Natural killer cell treated with Interleukin-12 subunit alpha and Interleukin-12 subunit beta and Interleukin-15 and Interleukin-18, amount 100 ng/mL, for 72 hours (primary cell): ENCODE measurements at regions not wholly inside any gene's neighbourhood (a gene's known extent, or its start where the extent isn't known, plus 50 kb on each side); places are given as distances from the start of the nearest gene placed in this dataset.

ENCODE experiments used
- ATAC-seq, 2 donors: fragments of 150-1000 bp; cut with Tn5 transposase in 1 of 2; sonication (Bioruptor Pico), chemical (Tn5 transposase) in 1 of 2; 2 replicates each; pipeline ENCODE4 v1.10.0; 2021
- DNase-seq: peaks from one replicate; pipeline ENCODE4 v3.0.0; 2022; ENCODE audit warnings: low spot score
- H3K27ac Mint-ChIP-seq, 2 donors: 1 replicate in 1 of 2; 2 replicates in 1 of 2; pipeline ENCODE4 v1.8.0; 2022; ENCODE audit warnings: mixed read lengths in 2 of 2, mild to moderate bottlenecking in 1 of 2, moderate library complexity in 1 of 2
- H3K27me3 Mint-ChIP-seq, 2 donors: 1 replicate in 1 of 2; 2 replicates in 1 of 2; pipeline ENCODE4 v1.8.0; 2022; ENCODE audit warnings: mixed read lengths in 2 of 2
- H3K36me3 Mint-ChIP-seq: one replicate; pipeline ENCODE4 v1.8.0; 2022; ENCODE audit warnings: mixed read lengths
- H3K4me1 Mint-ChIP-seq, 2 donors: 1 replicate in 1 of 2; 2 replicates in 1 of 2; pipeline ENCODE4 v1.8.0; 2022; ENCODE audit warnings: low read depth in 2 of 2, mixed read lengths in 2 of 2, mild to moderate bottlenecking in 1 of 2
- H3K4me3 Mint-ChIP-seq: one replicate; pipeline ENCODE4 v1.8.0; 2022; ENCODE audit warnings: mixed read lengths
- H3K9me3 Mint-ChIP-seq: 2 replicates; pipeline ENCODE4 v1.8.0; 2022; ENCODE audit warnings: mixed read lengths

DNA sequence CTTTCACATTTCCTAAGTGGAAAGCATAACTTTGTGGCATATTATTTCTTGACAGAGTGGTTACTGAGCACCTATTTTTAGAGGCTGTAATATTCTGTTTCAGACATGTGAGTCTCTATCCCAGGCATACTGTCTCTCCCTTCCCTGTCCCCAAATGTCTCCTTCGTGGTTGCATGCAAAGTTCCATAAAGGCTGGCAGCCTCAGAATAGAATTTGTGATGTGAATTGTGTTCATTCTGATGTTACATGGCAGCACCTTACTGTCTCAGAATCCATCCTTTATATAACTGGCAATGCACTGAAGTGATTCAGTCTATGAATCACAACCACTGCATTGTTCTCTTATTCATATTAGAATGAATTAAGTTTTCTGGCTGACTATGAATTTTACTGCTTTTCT lies 89.0 kb upstream of the SLC7A1 start:
- Mint-ChIP-seq H3K4me1 (no peaks in the 10 kb centered on the region), H3K27ac (no peak overlapping the region), H3K9me3 (no peaks in the 10 kb centered on the region), H3K36me3 (no peaks in the 10 kb centered on the region), H3K4me3 (no peak overlapping the region), H3K27me3 (peaks cover 7 to 16% of the 10 kb centered on the region in 2 donors)
- ATAC-seq = no peak
- no peak for DNase-seq

DNA sequence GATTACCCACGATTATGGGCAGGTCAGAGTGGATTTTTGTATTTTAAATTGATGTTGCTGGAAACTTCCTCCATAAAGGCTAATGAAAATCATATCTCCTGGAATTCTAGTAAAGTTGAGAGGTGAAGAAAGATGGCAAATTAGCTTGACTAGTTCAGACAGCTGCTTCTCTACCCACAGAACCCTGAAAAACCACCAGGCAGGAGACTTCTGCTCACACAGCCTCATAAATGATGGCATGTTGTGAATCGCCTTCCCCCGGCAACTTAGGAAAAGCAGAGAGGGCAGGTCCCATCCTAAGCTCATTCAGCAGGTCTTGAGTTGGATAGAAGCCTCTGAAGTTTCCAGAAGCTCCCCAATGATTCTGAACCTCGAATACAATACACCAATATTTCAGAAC lies 87.6 kb upstream of the SLC7A1 start:
- Mint-ChIP-seq H3K4me3 (no peak overlapping the region), H3K27ac (no peak overlapping the region), H3K27me3 (peaks cover 2 to 11% of the 10 kb centered on the region in 2 donors), H3K9me3 (no peaks in the 10 kb centered on the region), H3K36me3 (no peaks in the 10 kb centered on the region), H3K4me1 (no peaks in the 10 kb centered on the region)
- DNase-seq = no peak
- no peak for ATAC-seq

DNA sequence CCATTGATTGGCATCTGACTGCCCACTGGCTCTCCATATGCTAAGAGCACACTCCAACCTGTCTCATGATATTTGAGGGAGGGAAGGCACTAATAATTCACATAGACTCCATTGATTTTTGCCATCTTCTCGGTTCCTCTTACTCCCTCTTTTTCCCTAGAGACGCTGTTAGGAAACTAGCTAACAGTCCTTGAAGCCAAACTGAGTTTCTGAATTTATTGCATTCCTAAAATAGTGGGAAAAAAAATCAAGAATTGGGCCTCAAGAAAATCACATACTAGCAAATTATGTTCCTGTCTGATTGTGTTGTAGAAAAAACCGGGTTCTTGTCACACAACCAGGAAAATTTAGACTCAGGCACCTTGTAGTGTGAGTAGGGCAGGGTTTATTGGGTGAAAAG lies 86.4 kb upstream of the SLC7A1 start:
- no peak for DNase-seq
- Mint-ChIP-seq H3K36me3 (no peaks in the 10 kb centered on the region), H3K9me3 (no peaks in the 10 kb centered on the region), H3K27me3 (peaks cover 2 to 17% of the 10 kb centered on the region in 2 donors), H3K4me1 (no peaks in the 10 kb centered on the region), H3K4me3 (no peak overlapping the region), H3K27ac (no peak overlapping the region)
- no peak for ATAC-seq

DNA sequence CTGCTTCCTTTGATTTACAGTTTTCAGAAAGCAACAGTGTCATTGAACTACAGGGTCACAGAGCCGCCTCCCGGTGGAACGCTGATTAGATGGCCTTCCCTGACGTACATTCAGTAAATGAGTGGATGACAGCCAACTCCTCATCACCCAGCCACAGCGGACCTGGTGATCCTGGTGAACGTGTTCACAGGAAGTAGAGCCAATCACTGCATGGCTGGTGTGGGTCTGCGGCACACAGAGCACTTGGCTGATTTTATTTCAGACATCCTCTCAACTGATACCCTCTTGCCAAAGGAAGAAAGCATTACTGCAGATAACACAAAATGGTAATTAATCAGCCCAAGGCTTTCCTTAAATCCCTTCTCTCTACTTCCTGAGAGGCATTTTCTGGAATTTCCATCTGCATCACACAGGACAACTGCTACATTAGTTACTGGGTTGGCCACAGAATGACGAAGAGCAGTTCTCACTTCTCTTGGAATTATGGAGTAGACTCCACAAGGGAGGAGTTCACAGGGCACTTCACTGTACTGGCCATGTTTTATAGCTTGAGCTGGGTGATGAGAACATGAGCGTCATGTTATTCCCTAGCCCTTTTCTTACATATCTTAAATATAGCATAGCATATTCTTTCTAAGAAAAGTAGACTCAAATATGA lies 84.0 kb upstream of the SLC7A1 start:
- no peaks in the 10 kb centered on the region for H3K36me3 Mint-ChIP-seq
- H3K27me3 Mint-ChIP-seq = peaks cover 2 to 17% of the 10 kb centered on the region in 2 donors
- H3K4me1 Mint-ChIP-seq = no peaks in the 10 kb centered on the region
- ATAC-seq (no peak), DNase-seq (no peak)
- no peak overlapping the region for H3K27ac Mint-ChIP-seq
- no peak overlapping the region for H3K4me3 Mint-ChIP-seq
- no peaks in the 10 kb centered on the region for H3K9me3 Mint-ChIP-seq

DNA sequence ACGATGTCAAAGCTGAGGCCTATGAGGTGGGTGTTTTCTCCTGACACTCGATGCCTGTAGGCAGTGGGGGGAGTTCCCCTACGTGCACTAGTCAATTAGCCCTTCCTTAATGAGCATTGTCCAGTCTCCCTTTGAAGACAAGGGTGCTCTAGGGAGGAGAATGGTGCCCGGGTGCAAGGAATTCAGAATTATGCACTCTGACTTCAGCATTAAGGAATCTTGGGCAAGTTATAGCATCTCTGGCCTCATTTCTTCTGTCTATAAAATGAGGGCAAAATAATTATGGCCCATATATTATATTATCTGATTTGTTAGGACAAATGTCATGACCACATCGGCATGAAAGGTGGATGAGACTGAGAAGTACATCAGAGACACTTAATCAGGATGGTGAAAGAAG lies 82.1 kb upstream of the SLC7A1 start:
- peaks cover 2 to 23% of the 10 kb centered on the region in 2 donors for H3K27me3 Mint-ChIP-seq
- H3K9me3 Mint-ChIP-seq = no peaks in the 10 kb centered on the region
- no peaks in the 10 kb centered on the region for H3K36me3 Mint-ChIP-seq
- H3K4me1 Mint-ChIP-seq = no peaks in the 10 kb centered on the region
- no peak for DNase-seq
- no peak overlapping the region for H3K27ac Mint-ChIP-seq
- no peak overlapping the region for H3K4me3 Mint-ChIP-seq
- ATAC-seq = no peak

DNA sequence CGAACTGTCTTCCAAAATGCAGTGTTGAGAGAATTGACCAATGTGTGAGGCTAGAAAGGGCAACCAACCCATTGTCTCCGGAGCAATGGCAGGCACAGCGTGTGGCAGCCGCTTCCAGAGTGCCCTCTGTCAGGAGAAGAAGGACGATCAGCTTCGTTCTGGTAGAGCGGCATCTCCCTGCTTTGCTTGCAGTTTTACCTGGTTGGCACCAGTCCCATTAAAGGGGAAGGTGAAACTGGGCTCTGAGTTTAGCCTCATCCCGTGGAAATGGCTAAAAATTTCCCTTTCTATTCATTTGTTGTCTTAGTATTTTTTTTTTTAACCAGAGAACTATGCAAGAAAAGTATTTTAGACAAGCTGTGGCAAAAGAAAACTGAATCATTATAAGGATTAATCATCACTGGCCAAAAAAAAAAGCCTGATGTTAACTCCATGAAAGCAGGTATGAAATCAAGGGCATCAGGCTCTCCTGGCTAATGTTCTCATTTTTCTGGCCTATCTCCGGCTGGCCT lies 81.5 kb upstream of the SLC7A1 start:
- no peak for DNase-seq
- H3K4me1 Mint-ChIP-seq = no peaks in the 10 kb centered on the region
- no peak overlapping the region for H3K27ac Mint-ChIP-seq
- H3K36me3 Mint-ChIP-seq = no peaks in the 10 kb centered on the region
- H3K9me3 Mint-ChIP-seq = no peaks in the 10 kb centered on the region
- no peak for ATAC-seq
- peaks cover 2 to 23% of the 10 kb centered on the region in 2 donors for H3K27me3 Mint-ChIP-seq
- H3K4me3 Mint-ChIP-seq = no peak overlapping the region

DNA sequence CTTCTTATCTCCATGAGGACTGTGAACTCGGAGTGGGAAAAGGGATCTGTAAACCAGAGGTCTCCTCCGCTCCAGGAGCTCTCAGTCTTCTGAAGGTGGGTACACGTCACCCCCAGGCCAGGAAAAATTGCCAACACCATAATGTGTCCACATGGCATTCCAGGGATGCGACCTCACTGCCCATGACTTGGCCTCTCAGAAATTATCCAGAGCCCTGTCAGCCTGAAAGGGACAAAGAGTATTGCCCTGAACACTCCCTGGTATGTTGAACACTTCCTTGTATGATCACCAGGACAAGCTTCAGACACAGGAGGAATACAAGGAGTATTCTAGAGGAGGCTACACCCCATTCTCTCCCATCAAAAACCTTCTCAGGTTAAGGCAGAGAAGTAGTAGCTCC lies 81.0 kb upstream of the SLC7A1 start:
- peaks cover 2 to 23% of the 10 kb centered on the region in 2 donors for H3K27me3 Mint-ChIP-seq
- H3K4me3 Mint-ChIP-seq = no peak overlapping the region
- H3K36me3 Mint-ChIP-seq = no peaks in the 10 kb centered on the region
- no peaks in the 10 kb centered on the region for H3K9me3 Mint-ChIP-seq
- DNase-seq = no peak
- H3K27ac Mint-ChIP-seq = no peak overlapping the region
- ATAC-seq = no peak
- no peaks in the 10 kb centered on the region for H3K4me1 Mint-ChIP-seq

DNA sequence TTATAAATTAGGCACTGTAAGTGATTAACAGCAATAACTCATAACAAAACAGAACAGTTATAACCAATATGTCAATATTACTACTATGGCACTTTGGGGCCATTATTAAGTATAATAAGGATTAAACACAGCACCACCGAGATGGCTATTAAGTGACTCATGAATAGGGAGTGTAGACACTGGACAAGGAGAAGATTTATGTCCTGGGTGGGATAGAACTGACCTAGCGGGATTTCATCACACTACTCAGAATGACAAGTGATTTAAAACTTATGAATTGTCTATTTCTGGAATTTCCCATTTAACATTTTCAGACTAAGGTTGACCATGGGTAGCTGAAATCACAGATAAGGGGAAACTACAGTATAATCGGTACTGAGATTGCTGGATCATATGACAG lies 79.0 kb upstream of the SLC7A1 start:
- Mint-ChIP-seq H3K9me3 (no peaks in the 10 kb centered on the region), H3K27ac (no peak overlapping the region)
- ATAC-seq = no peak

DNA sequence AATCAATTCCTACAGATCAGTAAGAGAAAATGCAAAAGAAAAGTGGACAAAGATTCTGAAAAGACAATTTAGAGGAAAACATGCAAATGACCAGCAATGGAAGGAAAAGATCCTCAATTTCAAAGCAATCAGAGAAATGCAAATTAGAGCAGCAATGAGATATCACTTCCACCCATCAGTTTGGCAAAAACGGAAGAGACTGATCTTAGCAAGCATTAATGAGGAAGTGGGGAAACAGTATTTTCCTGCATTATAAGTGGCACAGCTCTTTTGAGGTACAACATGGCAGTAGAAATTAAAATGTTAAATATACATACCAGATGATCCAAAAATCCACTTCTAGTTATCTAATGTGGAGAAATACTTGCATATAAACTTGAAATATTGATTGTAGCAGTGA lies 69.1 kb upstream of the SLC7A1 start:
- DNase-seq = no peak
- peaks cover 19 to 43% of the 10 kb centered on the region in 2 donors for H3K27me3 Mint-ChIP-seq
- no peak overlapping the region for H3K27ac Mint-ChIP-seq
- no peaks in the 10 kb centered on the region for H3K4me1 Mint-ChIP-seq
- peaks cover 9% of the 10 kb centered on the region for H3K9me3 Mint-ChIP-seq
- ATAC-seq = no peak
- H3K4me3 Mint-ChIP-seq = no peak overlapping the region
- H3K36me3 Mint-ChIP-seq = peaks cover 18% of the 10 kb centered on the region

More for the DNA sequence above, 79.0 kb upstream of the SLC7A1 start:
- no peak for DNase-seq
- Mint-ChIP-seq H3K4me3 (no peak overlapping the region), H3K4me1 (no peaks in the 10 kb centered on the region), H3K27me3 (peaks cover 0 to 17% of the 10 kb centered on the region in 2 donors), H3K36me3 (no peaks in the 10 kb centered on the region)

DNA sequence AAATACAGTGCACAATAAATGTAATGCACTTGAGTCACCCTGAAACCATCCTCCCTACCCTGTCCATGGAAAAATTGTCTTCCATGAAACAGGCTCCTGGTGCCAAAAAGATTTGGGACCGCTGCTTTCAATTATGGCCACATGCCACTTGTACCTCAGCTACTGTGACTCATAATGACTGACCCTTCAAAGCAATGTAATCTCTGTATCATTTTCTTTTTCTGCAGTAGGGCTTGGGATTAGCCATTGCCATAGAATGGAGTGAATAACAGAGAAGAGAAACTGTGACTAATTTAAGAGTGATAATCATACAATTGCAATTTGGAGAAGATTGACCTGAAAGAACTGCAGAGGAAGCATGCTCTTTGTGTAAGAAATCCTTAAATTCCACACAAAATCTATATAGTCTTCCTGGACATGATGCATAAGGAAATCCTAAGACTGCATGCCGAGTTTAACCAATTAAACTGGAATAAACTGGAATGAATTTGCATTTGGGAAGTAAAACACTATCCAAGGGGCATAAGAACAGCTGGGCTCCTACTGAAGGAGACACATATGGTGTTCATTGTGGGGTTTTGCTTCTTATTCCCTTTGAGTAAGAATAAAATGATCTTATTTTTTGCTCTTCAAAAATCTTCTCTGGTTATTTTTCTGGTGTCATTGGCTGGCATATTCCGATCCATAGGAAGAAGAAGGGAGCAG lies 59.5 kb upstream of the SLC7A1 start:
- peaks cover 7% of the 10 kb centered on the region for H3K36me3 Mint-ChIP-seq
- H3K27me3 Mint-ChIP-seq = no peaks in the 10 kb centered on the region
- H3K4me1 Mint-ChIP-seq = no peaks in the 10 kb centered on the region

DNA sequence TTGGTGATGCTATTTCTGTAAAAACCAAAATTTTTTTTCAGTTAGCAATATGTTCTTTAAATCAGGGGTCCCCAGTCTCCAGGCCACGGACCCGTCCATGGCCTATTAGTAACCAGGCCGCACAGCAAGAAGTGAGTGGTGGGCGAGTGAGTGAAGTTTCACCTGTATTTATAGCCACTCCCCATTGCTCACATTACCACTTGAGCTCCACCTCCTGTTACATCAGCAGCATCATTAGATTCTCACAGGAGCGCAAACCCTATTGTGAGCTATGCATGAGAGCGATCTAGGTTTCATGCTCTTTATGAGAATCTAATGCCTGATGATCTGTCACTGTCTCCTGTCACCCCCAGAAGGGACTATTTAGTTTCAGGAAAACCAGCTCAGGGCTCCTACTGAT lies 58.9 kb upstream of the SLC7A1 start:
- H3K4me1 Mint-ChIP-seq = no peaks in the 10 kb centered on the region
- H3K4me3 Mint-ChIP-seq = no peak overlapping the region
- H3K27me3 Mint-ChIP-seq = no peaks in the 10 kb centered on the region
- no peak for DNase-seq
- ATAC-seq = no peak
- H3K27ac Mint-ChIP-seq = no peak overlapping the region
- no peaks in the 10 kb centered on the region for H3K9me3 Mint-ChIP-seq
- peaks cover under 1% of the 10 kb centered on the region for H3K36me3 Mint-ChIP-seq

More for the DNA sequence above, 59.5 kb upstream of the SLC7A1 start:
- H3K9me3 Mint-ChIP-seq = peaks cover 4% of the 10 kb centered on the region
- DNase-seq (no peak), ATAC-seq (no peak)
- no peak overlapping the region for H3K27ac Mint-ChIP-seq
- H3K4me3 Mint-ChIP-seq = no peak overlapping the region

DNA sequence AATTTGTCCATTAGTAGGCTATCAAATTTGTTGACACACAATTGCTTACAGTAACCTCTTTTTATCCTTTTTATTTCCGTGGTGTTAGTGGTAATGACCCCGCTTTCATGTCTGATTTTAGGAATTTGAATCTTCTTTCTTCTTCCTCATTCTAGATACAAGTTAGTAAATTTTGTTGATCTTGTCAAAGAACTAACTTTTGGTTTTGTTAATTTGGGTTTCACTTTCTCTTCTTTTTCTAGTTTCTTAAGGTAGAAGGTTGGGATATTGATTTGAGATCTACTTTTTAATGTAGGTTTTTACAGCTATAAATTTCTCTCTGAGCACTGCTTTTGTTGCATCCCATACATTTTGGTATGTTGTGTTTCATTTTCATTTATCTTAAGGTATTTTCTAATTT lies 53.3 kb upstream of the SLC7A1 start:
- Mint-ChIP-seq H3K27ac (peak overlapping the region; percentile 8 to 79), H3K36me3 (no peaks in the 10 kb centered on the region), H3K4me3 (peak overlapping the region; percentile 74)

More for the DNA sequence above, 53.3 kb upstream of the SLC7A1 start:
- H3K9me3 Mint-ChIP-seq = peaks cover 3% of the 10 kb centered on the region
- DNase-seq (no peak), ATAC-seq (no peak)
- no peaks in the 10 kb centered on the region for H3K27me3 Mint-ChIP-seq
- H3K4me1 Mint-ChIP-seq = peaks cover 4 to 5% of the 10 kb centered on the region in 2 donors
